ENCODE measurements at regions not wholly inside any gene's neighbourhood (a gene's known extent, or its start where the extent isn't known, plus 50 kb on each side); places are given as distances from the start of the nearest gene placed in this dataset.

DNA sequence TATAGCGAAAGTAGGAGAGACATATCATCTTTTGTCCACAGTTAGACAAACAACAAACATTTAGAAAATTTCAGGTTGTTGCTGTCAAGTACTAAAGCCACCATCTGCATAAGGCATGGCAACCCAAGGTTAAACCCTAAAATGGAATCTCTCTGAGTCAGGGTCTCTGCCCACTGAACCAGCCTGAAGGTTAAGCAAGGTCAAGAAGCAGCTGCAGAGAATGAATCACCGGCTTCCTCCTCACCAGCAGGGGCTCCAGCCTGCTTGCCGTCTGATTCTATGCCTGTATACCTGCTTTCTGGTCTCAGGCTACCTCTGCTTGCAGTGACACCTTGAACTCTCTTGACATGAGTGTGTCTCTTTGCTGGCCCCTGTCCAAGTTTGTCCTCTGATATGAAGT, 726.2 kb upstream of the SGCG start (continued):
- no peak for TF ChIP-seq POLR2AphosphoS5 (IDR thresholded peaks at IDR 0.05; ENCODE audit: low read depth)
- TF ChIP-seq, protein P1, sequence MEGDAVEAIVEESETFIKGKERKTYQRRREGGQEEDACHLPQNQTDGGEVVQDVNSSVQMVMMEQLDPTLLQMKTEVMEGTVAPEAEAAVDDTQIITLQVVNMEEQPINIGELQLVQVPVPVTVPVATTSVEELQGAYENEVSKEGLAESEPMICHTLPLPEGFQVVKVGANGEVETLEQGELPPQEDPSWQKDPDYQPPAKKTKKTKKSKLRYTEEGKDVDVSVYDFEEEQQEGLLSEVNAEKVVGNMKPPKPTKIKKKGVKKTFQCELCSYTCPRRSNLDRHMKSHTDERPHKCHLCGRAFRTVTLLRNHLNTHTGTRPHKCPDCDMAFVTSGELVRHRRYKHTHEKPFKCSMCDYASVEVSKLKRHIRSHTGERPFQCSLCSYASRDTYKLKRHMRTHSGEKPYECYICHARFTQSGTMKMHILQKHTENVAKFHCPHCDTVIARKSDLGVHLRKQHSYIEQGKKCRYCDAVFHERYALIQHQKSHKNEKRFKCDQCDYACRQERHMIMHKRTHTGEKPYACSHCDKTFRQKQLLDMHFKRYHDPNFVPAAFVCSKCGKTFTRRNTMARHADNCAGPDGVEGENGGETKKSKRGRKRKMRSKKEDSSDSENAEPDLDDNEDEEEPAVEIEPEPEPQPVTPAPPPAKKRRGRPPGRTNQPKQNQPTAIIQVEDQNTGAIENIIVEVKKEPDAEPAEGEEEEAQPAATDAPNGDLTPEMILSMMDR (conservative IDR thresholded peaks at IDR 0.05; ENCODE audit: low read depth in 2 of 2): peak in 1 of 2 experiments; percentile 15; a peak in 1 of 4 replicates

DNA sequence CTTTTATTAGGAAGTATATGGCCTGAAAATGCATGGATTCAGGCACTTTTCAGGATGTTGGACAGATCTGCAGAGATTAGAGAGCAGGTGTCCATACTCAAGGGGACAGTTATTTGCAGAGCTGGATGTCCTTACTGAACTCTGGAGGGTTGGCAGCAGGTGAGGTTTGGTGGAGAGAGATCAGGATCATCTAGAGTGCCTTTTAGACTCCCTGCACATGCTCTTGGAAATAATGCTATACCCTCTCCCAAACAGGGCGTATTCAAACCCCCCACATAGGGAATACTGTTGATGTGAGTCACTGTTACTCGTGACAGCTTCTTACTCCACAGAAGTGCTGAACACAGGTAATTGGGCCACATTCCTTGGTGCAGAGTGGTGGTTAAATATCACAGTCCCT, 725.7 kb upstream of the SGCG start:
- H3F3A ChIP-seq (replicated peaks; ENCODE audit: low read depth): no peaks in the 10 kb centered on the region
- no peak overlapping the region for H3K4me2 ChIP-seq
- H3K27me3 ChIP-seq (ENCODE audit: insufficient read depth): no peaks in the 10 kb centered on the region
- no peaks in the 10 kb centered on the region; the same call in 1 of the 2 replicates for H3K36me3 ChIP-seq (ENCODE audit: insufficient read depth)
- Mint-ChIP-seq H3K9me3 (no peaks in the 10 kb centered on the region; the same call in 2 of the 3 replicates), H3K27ac (no peak overlapping the region), H3K36me3 (ENCODE audit: low read depth) (no peaks in the 10 kb centered on the region), H3K4me1 (peaks cover 19% of the 10 kb centered on the region), H3K27me3 (ENCODE audit: insufficient read depth, low read depth, poor library complexity) (peaks cover 3% of the 10 kb centered on the region), H3K4me3 (no peak overlapping the region)
- H3K79me2 ChIP-seq (replicated peaks; ENCODE audit: insufficient read depth): no peaks in the 10 kb centered on the region
- ATAC-seq (no peak; the same call in 2 of the 3 replicates), DNase-seq (ENCODE audit: low spot score) (no peak)
- no peak overlapping the region for H2AFZ ChIP-seq
- H3K27ac ChIP-seq (ENCODE audit: low read depth): no peak overlapping the region
- H4K20me1 ChIP-seq (replicated peaks; ENCODE audit: insufficient read depth): no peaks in the 10 kb centered on the region
- H3K4me3 ChIP-seq: no peak overlapping the region
- peaks cover 27% of the 10 kb centered on the region for H3K9me2 ChIP-seq (ENCODE audit: insufficient read depth)
- H3K4me1 ChIP-seq (ENCODE audit: insufficient read depth): peaks cover 27% of the 10 kb centered on the region
- TF ChIP-seq EZH2 (IDR thresholded peaks at IDR 0.05; ENCODE audit: low read depth, unreplicated experiment) (no peak), STAT1 (IDR thresholded peaks at IDR 0.05; ENCODE audit: unreplicated experiment) (no peak), EZH2phosphoT487 (IDR thresholded peaks at IDR 0.05; ENCODE audit: unreplicated experiment) (no peak), NANOG (IDR thresholded peaks at IDR 0.05; ENCODE audit: borderline replicate concordance) (no peak), CREB1 (CRISPR knock-in tag; IDR thresholded peaks at IDR 0.05; ENCODE audit: low read depth) (no peak)
- TF ChIP-seq, protein P1 (conservative IDR thresholded peaks at IDR 0.05; ENCODE audit: low read depth in 2 of 2): no peak
- TF ChIP-seq, protein P2, sequence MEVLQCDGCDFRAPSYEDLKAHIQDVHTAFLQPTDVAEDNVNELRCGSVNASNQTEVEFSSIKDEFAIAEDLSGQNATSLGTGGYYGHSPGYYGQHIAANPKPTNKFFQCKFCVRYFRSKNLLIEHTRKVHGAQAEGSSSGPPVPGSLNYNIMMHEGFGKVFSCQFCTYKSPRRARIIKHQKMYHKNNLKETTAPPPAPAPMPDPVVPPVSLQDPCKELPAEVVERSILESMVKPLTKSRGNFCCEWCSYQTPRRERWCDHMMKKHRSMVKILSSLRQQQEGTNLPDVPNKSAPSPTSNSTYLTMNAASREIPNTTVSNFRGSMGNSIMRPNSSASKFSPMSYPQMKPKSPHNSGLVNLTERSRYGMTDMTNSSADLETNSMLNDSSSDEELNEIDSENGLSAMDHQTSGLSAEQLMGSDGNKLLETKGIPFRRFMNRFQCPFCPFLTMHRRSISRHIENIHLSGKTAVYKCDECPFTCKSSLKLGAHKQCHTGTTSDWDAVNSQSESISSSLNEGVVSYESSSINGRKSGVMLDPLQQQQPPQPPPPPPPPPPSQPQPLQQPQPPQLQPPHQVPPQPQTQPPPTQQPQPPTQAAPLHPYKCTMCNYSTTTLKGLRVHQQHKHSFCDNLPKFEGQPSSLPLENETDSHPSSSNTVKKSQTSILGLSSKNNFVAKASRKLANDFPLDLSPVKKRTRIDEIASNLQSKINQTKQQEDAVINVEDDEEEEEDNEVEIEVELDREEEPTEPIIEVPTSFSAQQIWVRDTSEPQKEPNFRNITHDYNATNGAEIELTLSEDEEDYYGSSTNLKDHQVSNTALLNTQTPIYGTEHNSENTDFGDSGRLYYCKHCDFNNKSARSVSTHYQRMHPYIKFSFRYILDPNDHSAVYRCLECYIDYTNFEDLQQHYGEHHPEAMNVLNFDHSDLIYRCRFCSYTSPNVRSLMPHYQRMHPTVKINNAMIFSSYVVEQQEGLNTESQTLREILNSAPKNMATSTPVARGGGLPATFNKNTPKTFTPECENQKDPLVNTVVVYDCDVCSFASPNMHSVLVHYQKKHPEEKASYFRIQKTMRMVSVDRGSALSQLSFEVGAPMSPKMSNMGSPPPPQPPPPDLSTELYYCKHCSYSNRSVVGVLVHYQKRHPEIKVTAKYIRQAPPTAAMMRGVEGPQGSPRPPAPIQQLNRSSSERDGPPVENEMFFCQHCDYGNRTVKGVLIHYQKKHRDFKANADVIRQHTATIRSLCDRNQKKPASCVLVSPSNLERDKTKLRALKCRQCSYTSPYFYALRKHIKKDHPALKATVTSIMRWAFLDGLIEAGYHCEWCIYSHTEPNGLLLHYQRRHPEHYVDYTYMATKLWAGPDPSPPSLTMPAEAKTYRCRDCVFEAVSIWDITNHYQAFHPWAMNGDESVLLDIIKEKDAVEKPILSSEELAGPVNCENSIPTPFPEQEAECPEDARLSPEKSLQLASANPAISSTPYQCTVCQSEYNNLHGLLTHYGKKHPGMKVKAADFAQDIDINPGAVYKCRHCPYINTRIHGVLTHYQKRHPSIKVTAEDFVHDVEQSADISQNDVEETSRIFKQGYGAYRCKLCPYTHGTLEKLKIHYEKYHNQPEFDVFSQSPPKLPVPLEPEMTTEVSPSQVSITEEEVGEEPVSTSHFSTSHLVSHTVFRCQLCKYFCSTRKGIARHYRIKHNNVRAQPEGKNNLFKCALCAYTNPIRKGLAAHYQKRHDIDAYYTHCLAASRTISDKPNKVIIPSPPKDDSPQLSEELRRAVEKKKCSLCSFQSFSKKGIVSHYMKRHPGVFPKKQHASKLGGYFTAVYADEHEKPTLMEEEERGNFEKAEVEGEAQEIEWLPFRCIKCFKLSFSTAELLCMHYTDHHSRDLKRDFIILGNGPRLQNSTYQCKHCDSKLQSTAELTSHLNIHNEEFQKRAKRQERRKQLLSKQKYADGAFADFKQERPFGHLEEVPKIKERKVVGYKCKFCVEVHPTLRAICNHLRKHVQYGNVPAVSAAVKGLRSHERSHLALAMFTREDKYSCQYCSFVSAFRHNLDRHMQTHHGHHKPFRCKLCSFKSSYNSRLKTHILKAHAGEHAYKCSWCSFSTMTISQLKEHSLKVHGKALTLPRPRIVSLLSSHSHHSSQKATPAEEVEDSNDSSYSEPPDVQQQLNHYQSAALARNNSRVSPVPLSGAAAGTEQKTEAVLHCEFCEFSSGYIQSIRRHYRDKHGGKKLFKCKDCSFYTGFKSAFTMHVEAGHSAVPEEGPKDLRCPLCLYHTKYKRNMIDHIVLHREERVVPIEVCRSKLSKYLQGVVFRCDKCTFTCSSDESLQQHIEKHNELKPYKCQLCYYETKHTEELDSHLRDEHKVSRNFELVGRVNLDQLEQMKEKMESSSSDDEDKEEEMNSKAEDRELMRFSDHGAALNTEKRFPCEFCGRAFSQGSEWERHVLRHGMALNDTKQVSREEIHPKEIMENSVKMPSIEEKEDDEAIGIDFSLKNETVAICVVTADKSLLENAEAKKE (CRISPR knock-in tag; IDR thresholded peaks at IDR 0.05): no peak
- TF ChIP-seq, protein P3, sequence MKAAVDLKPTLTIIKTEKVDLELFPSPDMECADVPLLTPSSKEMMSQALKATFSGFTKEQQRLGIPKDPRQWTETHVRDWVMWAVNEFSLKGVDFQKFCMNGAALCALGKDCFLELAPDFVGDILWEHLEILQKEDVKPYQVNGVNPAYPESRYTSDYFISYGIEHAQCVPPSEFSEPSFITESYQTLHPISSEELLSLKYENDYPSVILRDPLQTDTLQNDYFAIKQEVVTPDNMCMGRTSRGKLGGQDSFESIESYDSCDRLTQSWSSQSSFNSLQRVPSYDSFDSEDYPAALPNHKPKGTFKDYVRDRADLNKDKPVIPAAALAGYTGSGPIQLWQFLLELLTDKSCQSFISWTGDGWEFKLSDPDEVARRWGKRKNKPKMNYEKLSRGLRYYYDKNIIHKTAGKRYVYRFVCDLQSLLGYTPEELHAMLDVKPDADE (IDR thresholded peaks at IDR 0.05): no peak
- TF ChIP-seq, protein P4, sequence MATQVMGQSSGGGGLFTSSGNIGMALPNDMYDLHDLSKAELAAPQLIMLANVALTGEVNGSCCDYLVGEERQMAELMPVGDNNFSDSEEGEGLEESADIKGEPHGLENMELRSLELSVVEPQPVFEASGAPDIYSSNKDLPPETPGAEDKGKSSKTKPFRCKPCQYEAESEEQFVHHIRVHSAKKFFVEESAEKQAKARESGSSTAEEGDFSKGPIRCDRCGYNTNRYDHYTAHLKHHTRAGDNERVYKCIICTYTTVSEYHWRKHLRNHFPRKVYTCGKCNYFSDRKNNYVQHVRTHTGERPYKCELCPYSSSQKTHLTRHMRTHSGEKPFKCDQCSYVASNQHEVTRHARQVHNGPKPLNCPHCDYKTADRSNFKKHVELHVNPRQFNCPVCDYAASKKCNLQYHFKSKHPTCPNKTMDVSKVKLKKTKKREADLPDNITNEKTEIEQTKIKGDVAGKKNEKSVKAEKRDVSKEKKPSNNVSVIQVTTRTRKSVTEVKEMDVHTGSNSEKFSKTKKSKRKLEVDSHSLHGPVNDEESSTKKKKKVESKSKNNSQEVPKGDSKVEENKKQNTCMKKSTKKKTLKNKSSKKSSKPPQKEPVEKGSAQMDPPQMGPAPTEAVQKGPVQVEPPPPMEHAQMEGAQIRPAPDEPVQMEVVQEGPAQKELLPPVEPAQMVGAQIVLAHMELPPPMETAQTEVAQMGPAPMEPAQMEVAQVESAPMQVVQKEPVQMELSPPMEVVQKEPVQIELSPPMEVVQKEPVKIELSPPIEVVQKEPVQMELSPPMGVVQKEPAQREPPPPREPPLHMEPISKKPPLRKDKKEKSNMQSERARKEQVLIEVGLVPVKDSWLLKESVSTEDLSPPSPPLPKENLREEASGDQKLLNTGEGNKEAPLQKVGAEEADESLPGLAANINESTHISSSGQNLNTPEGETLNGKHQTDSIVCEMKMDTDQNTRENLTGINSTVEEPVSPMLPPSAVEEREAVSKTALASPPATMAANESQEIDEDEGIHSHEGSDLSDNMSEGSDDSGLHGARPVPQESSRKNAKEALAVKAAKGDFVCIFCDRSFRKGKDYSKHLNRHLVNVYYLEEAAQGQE (IDR thresholded peaks at IDR 0.05; ENCODE audit: unreplicated experiment): no peak

Measured in GM23338 (cell line).